Neural progenitor cell (in vitro differentiated cells): ENCODE measurements at regions not wholly inside any gene's neighbourhood (a gene's known extent, or its start where the extent isn't known, plus 50 kb on each side); places are given as distances from the start of the nearest gene placed in this dataset.

ENCODE experiments used
- DNase-seq: peaks from one replicate; pipeline ENCODE4 v3.0.0-alpha.2; 2016; ENCODE audit warnings: low spot score
- H2AFZ ChIP-seq: fragments of 200-600 bp; sonication (generic); replicated peaks from 2 replicates; pipeline ENCODE4 v1.6.1; 2016; ENCODE audit warnings: antibody characterized with exemption
- H3F3A ChIP-seq: fragments of 200-600 bp; sonication (generic); 2 replicates; pipeline ENCODE4 v1.6.1; 2016; ENCODE audit warnings: antibody characterized with exemption, low read depth
- H3K27ac ChIP-seq: fragments of 200-600 bp; sonication (generic); 2 replicates; pipeline ENCODE4 v1.5.1; 2016; ENCODE audit warnings: mild to moderate bottlenecking
- H3K27me3 ChIP-seq: fragments of 200-600 bp; sonication (generic); 2 replicates; pipeline ENCODE4 v1.6.1; 2016; ENCODE audit warnings: mild to moderate bottlenecking, moderate library complexity
- H3K36me3 ChIP-seq: fragments of 200-600 bp; sonication (generic); 2 replicates; pipeline ENCODE4 v1.5.1; 2016
- H3K4me1 ChIP-seq: fragments of 200-600 bp; sonication (generic); 2 replicates; pipeline ENCODE4 v1.6.1; 2016; ENCODE audit warnings: mixed run types
- H3K4me2 ChIP-seq: fragments of 200-600 bp; sonication (generic); 2 replicates; pipeline ENCODE4 v1.6.1; 2016
- H3K4me3 ChIP-seq: fragments of 200-600 bp; sonication (generic); 2 replicates; pipeline ENCODE4 v1.5.1; 2016
- H3K79me2 ChIP-seq: fragments of 200-600 bp; sonication (generic); 2 replicates; pipeline ENCODE4 v1.6.1; 2016; ENCODE audit warnings: low read depth
- H3K9ac ChIP-seq: fragments of 200-600 bp; sonication (generic); 2 replicates; pipeline ENCODE4 v1.6.1; 2016
- H3K9me3 ChIP-seq: fragments of 200-600 bp; sonication (generic); 2 replicates; pipeline ENCODE4 v1.5.1; 2016; ENCODE audit warnings: low read depth
- H4K20me1 ChIP-seq: fragments of 200-600 bp; sonication (generic); 2 replicates; pipeline ENCODE4 v1.6.1; 2016; ENCODE audit warnings: low read depth
- H3K27ac Mint-ChIP-seq: 3 replicates; pipeline ENCODE4 v1.8.0; 2021; ENCODE audit warnings: mixed read lengths
- H3K27me3 Mint-ChIP-seq: 2 replicates; pipeline ENCODE4 v1.8.0; 2022; ENCODE audit warnings: low read depth, mild to moderate bottlenecking, inconsistent platforms, moderate library complexity, mixed read lengths; ENCODE audit not compliant: insufficient read depth
- H3K36me3 Mint-ChIP-seq: 3 replicates; pipeline ENCODE4 v1.8.0; 2021; ENCODE audit warnings: mixed read lengths
- H3K4me1 Mint-ChIP-seq: 3 replicates; pipeline ENCODE4 v1.8.0; 2021; ENCODE audit warnings: mixed read lengths
- H3K4me3 Mint-ChIP-seq: 3 replicates; pipeline ENCODE4 v1.8.0; 2021; ENCODE audit warnings: mild to moderate bottlenecking, moderate library complexity, mixed read lengths
- H3K9me3 Mint-ChIP-seq: 3 replicates; pipeline ENCODE4 v1.8.0; 2020; ENCODE audit warnings: mixed read lengths
- CTCF ChIP-seq: fragments of 200-600 bp; sonication (generic); IDR thresholded peaks from 2 replicates; pipeline ENCODE4 v1.5.1; 2017; ENCODE audit warnings: antibody characterized with exemption, mild to moderate bottlenecking
- EZH2 ChIP-seq: fragments of 200-600 bp; sonication (generic); IDR thresholded peaks from 2 replicates; pipeline ENCODE4 v1.6.1; 2017; ENCODE audit warnings: antibody characterized with exemption, mild to moderate bottlenecking, moderate library complexity
- EZH2phosphoT487 ChIP-seq: fragments of 200-600 bp; sonication (generic); IDR thresholded peaks from 2 replicates; pipeline ENCODE4 v1.6.1; 2017; ENCODE audit warnings: antibody characterized with exemption

GRCh38 chr12:67062193-67062592, 207.0 kb upstream of the CAND1 start:
- no peaks in the 10 kb centered on the region for H3K9me3 ChIP-seq
- no peak for TF ChIP-seq EZH2phosphoT487
- TF ChIP-seq CTCF: no peak
- no peak for TF ChIP-seq EZH2
- Mint-ChIP-seq H3K4me1 (peaks cover 21% of the 10 kb centered on the region), H3K4me3 (no peak overlapping the region), H3K27ac (no peak overlapping the region), H3K27me3 (no peaks in the 10 kb centered on the region), H3K36me3 (peaks cover 4% of the 10 kb centered on the region), H3K9me3 (peaks cover 4% of the 10 kb centered on the region)
- peaks cover 13% of the 10 kb centered on the region for H4K20me1 ChIP-seq
- no peak overlapping the region for H3K9ac ChIP-seq
- H3K4me3 ChIP-seq: no peak overlapping the region
- H3K36me3 ChIP-seq: no peaks in the 10 kb centered on the region
- no peak for DNase-seq
- H3K27me3 ChIP-seq: peaks cover 4% of the 10 kb centered on the region
- peaks cover 12% of the 10 kb centered on the region for H3K4me1 ChIP-seq
- no peak overlapping the region for H2AFZ ChIP-seq
- no peak overlapping the region for H3K4me2 ChIP-seq
- no peaks in the 10 kb centered on the region for H3F3A ChIP-seq
- H3K27ac ChIP-seq: no peak overlapping the region
- peaks cover 63% of the 10 kb centered on the region for H3K79me2 ChIP-seq

- Histone ChIP-seq H3K79me2 (peaks cover 51% of the 10 kb centered on the region), H3K36me3 (no peaks in the 10 kb centered on the region), H3K9ac (peak overlapping the region; percentile 12), H3F3A (peaks cover 22% of the 10 kb centered on the region), H2AFZ (peak overlapping the region; percentile 89), H4K20me1 (peaks cover 24% of the 10 kb centered on the region), H3K27me3 (peaks cover 5% of the 10 kb centered on the region), H3K9me3 (no peaks in the 10 kb centered on the region), H3K27ac (no peak overlapping the region), H3K4me3 (peak overlapping the region; percentile 99), H3K4me2 (peak overlapping the region; percentile 97), H3K4me1 (peaks cover 16% of the 10 kb centered on the region)
- H3K4me3 Mint-ChIP-seq: peak overlapping the region; percentile 97
- H3K9me3 Mint-ChIP-seq: no peaks in the 10 kb centered on the region
- H3K27ac Mint-ChIP-seq: peak overlapping the region; percentile 88
- no peak for TF ChIP-seq EZH2
- no peak for TF ChIP-seq CTCF
- TF ChIP-seq EZH2phosphoT487: no peak
- peak; percentile 20 for DNase-seq
- H3K4me1 Mint-ChIP-seq: peaks cover 33% of the 10 kb centered on the region
- H3K27me3 Mint-ChIP-seq: peaks cover 11% of the 10 kb centered on the region
- H3K36me3 Mint-ChIP-seq: no peaks in the 10 kb centered on the region
Measured at GRCh38 chr12:67067453-67068203, 201.5 kb upstream of the CAND1 start.

- Mint-ChIP-seq H3K9me3 (no peaks in the 10 kb centered on the region), H3K27ac (peak overlapping the region; percentile 88), H3K36me3 (no peaks in the 10 kb centered on the region), H3K4me3 (peak overlapping the region; percentile 97), H3K4me1 (peaks cover 35% of the 10 kb centered on the region), H3K27me3 (peaks cover 11% of the 10 kb centered on the region)
- Histone ChIP-seq H3K79me2 (peaks cover 48% of the 10 kb centered on the region), H3K4me3 (peak overlapping the region; percentile 99), H3F3A (peaks cover 22% of the 10 kb centered on the region), H2AFZ (peak overlapping the region; percentile 89), H3K27ac (no peak overlapping the region), H3K9me3 (no peaks in the 10 kb centered on the region), H3K9ac (peak overlapping the region; percentile 12), H3K4me1 (peaks cover 13% of the 10 kb centered on the region), H3K4me2 (peak overlapping the region; percentile 97), H4K20me1 (peaks cover 24% of the 10 kb centered on the region), H3K36me3 (no peaks in the 10 kb centered on the region), H3K27me3 (peaks cover 5% of the 10 kb centered on the region)
- DNase-seq: peak; percentile 74
- no peak for TF ChIP-seq EZH2phosphoT487
- TF ChIP-seq CTCF: peak; percentile 51
- no peak for TF ChIP-seq EZH2
Measured at GRCh38 chr12:67068204-67068731, 200.9 kb upstream of the CAND1 start.
